OCI-LY3 (cell line): ENCODE measurements at regions not wholly inside any gene's neighbourhood (a gene's known extent, or its start where the extent isn't known, plus 50 kb on each side); places are given as distances from the start of the nearest gene placed in this dataset.

Experiments used
- CTCF ChIP-seq: fragments of 200-600, 300-600 bp; sonication (generic); IDR thresholded peaks from 2 replicates; pipeline ENCODE4 v1.5.1; 2014; ENCODE audit warnings: antibody characterized with exemption, low read length, low read depth
- EZH2phosphoT487 ChIP-seq: fragments of 200-600 bp; shearing (Covaris generic); IDR thresholded peaks from 2 replicates; pipeline ENCODE4 v1.6.1; 2018; ENCODE audit warnings: antibody characterized with exemption, mixed run types, low read depth

GRCh38 chr13:22693691-22694090, 487.1 kb upstream of the SGCG start:
- TF ChIP-seq CTCF (no peak), EZH2phosphoT487 (no peak)
